GM21447 (cell line): ENCODE measurements at regions not wholly inside any gene's neighbourhood (a gene's known extent, or its start where the extent isn't known, plus 50 kb on each side); places are given as distances from the start of the nearest gene placed in this dataset.

Source experiments
- ATAC-seq: cut with Tn5 transposase; IDR thresholded peaks from one replicate; pipeline ENCODE4 v1.9.1; 2021; ENCODE audit not compliant: unreplicated experiment

DNA sequence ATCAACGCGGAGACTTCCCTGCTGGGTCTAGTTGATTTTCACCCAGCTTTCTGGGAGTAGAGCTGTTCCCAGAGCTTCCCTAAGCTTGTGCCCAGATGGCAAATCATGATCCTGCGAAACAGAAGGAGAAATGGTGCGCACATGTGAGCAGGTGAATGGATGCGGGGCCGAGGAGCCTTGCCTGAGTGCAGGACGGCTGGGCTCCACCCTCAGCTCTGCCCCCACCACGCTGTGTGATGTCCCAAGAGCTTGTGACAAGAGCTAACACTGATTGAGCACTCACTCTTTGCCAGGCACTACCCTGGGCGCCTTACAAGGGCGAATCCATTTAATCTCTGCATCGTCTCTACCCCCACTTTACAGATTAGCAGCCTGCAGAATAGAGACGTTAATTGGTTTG lies 162.7 kb upstream of the RPL38 start:
- ATAC-seq = no peak

DNA sequence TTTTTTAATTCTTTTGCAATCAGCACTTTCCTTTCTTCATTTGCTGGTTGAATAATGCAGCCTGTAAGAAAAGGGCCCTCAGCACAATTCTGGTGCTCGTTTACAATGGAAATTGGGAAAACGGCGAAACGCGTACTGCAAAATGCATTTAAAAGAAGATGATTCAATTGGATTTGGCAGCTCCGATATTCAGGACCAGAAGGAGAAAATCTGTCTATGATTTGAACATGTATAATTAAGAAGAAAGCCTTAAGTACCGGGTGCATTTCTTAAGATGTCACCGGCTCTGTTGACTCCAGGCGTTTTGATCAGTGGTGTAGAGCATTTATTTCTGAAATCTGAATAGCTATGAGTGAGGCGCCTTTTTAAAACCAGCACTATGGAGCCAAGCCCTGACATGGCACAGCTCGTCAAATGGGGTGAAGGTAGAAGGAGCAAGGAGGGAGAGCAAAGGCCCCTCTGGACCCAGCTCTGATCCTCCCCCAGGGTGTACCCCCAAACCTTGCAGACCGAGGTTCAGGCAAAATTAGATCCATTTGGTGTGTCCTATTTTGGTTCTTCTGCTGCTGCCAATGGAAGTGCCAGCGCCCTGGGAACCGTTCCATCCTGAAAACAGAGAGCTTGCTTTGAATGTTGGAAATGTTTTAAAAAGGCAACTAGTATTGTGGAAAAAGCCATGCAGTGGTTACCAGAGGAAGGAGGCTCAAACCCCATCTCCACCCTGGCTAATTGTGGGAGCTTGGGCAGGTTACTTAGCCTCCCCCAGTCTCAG lies 161.4 kb upstream of the RPL38 start:
- ATAC-seq = no peak

DNA sequence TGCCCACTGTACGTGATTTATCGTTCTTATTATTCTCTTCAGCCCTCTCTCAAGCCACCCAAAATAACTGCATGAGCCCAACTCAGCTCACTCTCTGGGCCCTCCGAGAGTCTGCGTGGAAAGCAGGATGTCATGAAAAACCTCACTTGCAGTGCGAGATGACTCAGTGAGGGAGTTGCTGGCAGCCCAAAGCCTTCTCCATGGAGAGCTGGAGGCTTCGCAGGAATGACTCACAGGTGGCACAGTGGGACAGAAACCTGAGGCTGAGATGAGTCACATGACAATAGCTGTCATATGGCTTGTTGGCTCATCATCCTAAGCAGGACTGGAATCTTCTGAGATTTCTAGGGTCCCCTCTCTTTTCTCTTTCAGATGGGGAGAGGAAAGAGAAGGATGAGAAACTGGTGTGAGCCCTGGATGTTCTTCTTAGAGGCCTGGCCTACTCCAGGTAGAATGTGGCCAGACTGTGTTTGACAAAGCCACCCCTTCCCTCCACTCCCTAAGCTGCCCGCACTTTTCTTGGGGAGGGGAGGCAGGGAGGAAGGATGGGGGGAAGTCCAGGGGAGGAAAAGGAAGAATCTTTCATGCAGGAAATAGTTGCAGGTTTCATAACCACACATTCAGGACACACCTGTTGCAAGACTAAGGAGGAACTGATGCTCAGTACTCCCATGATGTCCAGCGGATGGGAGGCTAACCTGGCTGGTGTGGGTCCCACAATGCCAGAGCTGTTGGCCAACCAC lies 160.6 kb upstream of the RPL38 start:
- ATAC-seq = no peak

DNA sequence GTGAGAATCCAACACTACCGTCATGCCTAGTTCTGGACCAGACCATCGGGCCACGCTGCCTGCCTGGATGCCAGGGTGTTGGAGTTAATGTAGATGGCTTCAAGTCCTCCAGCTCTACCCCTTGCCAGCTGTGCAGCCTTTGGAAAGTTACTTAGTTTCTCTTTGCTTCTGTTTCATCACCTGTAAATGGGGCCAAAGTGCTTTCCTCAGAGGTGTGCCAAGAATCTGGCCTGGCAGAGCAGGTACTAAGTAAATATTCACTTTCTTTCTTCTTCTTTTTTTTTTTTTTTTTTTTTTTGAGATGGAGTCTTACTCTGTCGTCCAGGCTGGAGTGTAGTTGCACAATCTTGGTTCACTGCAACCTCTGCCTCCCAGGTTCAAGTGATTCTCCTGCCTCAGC lies 159.5 kb upstream of the RPL38 start:
- ATAC-seq = no peak

DNA sequence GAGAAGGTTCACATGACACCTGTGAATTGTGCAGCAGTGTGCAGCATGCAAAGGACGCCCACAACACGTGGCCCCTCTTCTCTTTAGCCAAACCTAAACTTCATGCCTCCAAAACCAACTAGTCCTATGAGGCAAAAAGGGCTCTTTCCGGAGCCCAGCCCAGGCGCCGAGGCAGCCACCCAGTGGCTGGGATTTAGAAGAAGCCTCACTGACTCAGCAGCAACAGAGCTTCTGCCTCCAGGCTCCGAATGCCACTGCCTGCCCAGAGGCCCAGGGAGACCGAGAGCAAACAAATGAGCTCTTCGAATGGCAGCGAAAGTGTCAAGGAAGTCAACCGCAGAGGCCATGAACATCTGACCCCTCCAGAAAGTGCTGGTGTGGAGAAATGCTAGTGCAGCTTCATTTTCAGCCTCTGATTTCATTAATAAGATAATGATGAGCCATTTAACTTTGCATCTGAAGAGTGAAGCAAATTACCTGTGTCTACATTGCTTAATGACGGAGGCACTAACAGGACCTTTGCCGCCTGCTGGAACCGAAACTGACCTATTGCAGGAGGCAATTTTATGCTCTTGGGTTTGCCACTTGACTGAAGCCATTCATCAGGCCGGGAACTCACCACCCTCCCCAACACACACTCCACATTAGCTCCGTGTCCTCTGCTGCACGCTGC lies 157.7 kb upstream of the RPL38 start:
- ATAC-seq = no peak

DNA sequence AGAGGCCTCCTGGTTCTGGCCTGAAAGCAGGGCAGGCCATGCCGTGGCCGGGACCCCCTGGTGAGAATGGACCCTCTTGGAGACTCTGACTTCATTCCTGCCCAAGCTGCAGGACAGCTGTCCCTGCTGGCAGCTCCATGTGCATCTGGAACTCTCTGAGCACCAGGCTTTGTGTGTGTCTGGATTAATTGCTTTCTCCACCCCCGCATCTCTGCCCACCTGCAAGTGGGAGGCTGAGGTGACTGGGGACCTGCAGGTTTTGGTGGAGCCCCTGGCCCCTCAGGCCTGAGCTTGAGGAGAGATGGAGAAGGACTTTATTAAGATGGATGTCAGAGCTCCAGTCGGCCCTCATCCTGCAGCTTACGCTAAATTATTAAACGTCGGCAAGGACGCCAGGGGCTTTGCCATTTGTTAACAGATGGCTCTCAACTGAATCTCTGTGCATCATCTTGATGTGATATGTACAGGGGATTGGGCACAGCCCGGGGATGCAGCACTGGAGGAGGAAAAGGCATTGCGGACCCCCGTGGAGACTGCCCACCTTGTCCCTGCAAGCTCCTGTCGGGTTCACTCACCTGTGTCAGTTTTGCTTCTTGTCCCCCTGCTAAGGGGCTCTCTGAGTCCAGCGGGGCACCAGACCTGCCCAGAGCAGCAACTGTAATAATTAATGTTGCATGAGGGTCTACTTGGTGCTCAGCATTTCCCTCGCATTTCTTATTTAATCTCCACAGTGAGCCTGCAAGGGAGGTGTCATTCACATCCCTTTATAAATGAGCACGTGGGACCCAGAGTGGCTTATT lies 154.1 kb upstream of the RPL38 start:
- ATAC-seq = no peak

DNA sequence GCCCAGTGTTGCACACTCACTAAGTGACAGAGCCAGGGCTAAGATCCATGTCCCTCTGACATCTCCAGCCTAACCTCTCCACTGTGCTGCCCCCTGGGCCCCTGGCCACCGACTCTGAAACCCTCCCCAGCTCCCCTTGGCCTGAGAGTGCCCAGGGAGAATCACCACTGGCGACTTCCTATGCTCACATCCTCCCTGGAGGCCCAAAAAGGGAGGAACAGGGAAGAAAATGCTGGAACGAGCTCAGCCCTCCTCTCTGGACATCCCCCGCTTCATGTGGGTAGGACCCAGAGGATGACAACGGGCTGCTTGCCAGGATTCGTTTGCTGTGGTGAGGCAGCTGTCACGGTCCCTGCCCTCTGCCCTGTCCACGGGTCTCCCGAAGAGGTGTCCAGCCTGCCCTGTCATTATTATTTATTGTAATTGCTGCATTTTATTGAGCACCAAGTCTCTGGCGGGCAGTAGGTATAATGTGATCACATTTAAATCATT lies 153.5 kb upstream of the RPL38 start:
- no peak for ATAC-seq

DNA sequence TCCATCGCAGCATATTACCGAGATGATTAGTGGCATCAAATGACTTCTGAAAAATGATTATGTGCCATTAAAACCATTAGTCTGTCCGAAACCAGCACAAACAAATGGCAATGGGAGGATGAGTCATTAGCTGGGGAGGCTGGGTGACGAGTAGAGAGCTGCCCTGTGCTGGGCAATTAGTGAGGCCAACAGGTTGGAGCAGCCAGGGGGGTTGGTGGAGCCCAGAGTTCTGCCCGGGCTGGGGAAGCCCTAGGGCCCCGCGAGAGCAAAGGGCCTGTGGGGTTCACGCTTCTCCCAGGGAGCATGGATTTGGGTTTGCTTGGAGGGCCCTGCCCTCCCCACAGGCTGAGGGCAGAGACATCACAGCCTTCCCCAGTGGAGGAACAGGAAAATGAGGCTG lies 152.1 kb upstream of the RPL38 start:
- ATAC-seq = no peak

DNA sequence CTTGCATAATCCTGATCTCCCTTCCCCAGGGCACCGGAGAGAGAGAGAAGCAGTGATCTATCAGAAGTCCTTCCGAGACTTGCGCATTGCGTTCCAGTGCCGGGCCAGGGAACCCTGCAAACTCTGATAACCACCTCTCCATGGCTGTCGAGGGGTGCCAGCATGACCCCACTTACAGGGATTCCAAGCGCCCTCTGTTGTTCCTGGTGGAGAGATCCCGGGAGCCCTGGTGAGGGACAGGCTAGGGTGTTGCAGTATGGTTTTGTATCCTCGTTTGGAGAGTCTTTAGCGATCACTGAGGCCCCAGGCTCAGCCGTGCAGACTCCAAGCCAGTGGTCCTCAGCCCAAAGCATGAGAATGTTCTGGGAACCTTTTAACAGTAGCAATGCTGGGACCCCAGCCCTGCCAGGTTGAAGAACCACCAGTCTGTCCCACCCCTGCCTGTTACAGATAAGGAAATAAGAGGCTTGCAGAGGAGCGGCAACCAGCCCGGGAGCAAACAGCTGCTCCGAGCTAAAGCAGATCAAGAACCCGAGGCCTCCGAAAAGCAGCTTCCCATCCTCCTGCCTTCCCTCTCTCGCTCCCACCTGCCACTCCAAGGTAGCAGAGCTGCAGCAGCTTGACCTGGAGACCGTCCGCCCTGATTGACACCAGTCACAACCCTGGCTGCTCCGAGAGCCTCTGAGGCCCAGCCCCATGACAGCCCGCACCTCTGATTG lies 150.3 kb upstream of the RPL38 start:
- no peak for ATAC-seq

DNA sequence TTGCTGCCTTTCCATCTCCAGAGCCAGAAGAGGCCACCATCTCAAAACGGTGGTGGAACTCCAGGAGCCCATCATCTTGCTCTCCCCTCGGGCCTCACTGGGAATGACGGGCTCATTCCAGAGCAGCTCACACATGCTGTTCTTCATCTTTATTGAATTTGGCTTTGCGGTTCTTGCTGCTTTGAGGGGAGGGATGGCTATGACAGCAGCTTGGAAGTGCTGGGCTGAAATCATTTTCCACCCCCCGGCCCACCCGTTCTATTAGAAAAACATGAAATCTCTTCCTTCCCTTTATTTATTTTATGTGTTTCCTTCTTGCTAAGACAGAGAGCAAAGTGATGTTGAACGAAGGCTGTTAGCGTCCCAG lies 149.8 kb upstream of the RPL38 start:
- ATAC-seq = no peak

DNA sequence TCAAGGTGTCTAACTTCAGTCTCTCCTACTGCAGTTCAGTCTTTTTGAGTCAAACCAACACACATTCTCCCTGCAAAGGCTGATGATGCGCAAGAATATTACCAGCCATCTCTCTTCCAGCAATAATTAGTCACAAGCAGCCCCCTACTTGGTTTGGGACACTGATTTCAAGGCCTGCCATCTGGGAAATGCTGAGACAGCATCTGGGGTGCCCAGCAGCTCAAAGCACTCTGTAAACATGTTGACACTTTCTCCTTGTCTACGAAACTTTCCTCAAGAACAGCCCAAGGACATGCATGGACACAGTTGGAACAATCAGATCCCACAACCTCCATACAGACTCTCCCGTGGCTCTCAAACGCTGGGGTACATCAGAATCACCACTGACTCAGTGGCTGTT lies 149.2 kb upstream of the RPL38 start:
- no peak for ATAC-seq

DNA sequence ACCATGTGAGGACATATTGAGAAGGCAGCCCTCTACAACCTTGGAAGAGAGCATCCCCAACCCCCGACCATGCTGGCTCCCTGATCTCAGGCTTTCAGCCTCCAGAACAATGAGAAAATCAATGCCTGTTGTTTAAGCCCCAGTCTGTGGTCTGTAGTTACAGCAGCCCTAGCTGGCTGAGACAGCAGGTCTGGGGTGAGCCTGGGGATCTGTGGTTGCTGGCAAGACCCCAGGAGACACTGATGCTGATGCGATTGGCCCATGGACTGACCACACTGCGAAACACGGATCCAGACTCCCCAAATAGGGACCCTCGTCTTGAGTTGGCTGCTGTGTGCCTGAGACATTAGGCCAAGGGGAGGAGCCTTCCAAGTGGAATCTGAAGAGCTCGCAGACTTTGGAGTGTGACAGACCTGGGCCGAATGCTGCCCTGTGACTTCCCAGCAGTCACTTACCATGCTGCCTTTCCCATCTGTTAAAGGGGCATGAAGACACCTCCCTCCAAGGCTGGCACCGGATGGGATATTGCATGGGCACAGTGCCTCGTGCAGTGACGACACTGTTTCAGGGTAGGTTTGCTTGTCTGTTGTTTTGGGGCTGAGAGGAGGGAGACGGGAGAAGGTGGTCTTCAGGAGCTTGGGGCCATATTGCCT lies 147.8 kb upstream of the RPL38 start:
- ATAC-seq = no peak

DNA sequence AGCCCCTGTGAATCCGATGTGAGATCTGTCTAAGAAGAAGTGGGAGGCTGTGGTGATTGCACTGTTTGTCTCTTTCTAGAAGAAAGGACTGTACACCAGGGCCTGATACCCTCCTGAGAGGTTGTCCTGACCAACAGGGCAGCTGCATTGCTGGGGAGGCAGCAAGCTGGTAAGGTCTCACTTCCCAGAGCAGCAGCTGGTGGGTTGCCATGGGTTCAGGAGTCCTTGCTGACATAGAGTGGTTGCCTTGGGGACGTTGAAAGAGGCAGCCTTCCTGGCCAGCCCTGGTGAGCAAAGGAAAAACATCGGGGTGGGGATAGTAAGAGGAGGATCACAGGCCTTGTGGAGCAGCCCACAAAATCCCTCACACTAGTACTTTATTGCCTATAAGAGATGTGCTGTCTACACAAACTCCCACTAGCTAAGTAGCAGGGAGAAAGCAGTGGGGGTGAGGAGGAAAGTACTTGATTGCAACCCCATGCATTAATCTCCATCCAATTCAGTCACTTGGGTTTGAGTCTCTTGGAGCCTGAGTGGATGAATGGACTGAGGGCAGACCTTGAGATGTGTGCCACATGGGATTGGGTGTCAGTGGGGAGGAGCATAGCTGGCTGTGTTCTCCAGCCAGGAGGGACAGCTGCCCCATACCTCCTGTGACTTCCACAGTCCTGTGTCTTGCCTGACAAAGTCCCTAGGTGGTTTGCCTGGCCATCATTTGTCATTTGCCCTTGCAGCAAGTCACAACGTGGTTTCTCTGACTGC lies 143.8 kb upstream of the RPL38 start:
- no peak for ATAC-seq

DNA sequence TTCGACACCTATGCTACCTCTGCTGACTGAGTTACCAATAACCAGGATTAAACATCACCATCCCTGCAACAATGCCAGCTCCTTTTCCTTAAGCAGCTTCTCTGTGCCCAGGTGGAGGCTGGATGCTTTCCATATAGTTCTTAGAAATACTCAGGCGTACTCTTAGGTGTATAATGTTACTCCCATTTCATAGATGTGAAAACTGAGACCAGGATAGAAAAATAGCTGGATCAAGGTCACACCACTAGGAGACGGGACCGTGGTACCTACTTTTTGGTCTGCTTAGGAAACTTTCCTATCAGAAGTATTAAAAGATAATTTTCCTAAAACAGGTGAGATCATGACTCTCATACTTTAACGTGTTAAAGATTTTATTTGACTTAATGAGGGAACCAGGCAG lies 141.7 kb upstream of the RPL38 start:
- ATAC-seq = no peak

DNA sequence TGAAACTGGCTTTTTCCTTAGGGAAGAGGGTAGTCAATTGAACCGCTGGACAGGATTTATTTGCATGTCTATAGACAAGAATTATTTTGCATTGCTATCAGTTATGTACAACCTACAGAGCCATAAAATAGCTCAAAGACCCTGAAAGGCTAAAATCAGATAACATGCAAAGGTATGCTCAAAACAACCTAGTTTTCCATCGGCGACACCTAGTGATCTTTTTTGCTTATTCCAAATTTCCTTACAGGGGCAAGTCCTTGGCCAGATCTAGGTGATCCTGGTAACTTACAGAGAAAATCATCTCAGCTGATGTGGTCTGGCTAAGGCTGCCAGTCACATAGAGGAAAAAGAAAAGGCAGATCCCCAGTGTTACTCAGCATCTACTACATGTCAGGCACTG lies 141.2 kb upstream of the RPL38 start:
- no peak for ATAC-seq

DNA sequence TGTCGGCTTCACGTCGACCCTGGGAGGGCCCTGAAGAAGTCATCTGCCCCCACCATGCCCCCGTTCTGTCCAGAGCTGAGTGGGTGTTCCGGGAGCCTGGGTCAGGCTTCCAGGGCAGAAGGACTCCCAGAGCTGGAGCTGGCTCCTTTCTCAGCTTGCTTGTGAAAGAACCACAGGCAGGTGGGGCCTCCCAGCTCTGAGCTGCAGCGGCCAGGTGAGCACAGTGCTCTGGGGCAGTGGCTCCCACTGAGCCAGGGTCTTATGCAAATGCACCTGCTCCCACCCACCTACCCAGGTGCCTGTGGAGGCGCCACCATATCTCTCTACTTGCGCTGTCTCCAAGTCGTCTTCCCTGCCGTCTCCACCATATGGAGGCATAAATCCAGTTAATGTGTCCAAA lies 140.0 kb upstream of the RPL38 start:
- ATAC-seq = no peak

DNA sequence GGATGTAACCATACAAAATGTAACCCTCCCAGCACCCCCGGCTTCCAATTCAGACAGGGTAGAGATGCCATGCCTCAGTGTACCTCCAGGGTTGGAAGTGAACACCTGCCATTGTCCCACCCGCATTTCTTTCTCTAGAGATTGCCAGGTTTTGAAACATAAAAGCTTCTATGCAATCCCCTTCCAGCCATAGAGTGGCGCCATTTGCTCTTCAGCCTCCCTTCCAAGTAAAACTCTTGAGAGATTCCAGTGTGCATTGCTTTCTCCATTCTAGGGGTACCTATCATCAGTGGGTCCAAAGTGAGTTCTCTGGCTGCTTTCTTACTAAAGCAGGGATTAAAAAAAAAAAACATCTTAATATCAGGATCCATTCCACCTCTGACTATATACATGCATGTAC lies 133.1 kb upstream of the RPL38 start:
- no peak for ATAC-seq

DNA sequence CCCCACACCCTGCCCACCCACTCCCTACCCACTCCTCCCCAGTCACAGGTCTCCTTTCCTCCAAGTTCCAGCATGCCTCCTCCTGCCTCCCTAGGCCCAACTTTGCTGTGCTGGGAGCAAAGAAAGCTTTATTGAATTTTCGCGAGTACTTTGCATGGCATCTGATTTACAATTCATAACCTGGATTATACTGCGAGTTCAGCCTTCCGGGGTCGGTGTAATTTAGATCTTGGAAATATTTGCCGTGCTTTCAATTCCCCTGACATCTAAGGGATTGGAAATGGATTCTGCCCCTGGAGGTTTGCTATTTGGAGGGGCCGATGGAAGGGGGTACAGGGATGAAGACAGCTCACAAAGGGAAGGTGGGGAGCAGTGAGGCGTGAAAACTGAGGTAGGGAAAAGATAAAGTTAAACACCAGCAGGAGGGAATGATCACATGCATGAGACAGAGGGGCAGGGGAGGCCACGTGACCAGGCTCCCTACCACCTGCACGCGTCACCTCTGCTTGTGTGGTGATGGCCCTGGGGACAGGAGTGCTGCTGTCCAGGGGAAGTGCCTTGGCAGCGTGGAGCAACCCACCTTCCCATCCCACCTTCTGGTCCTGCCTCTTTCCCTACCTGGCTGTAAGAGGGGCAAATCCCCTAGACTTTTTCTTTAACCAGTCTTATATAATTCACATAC lies 132.3 kb upstream of the RPL38 start:
- no peak for ATAC-seq

DNA sequence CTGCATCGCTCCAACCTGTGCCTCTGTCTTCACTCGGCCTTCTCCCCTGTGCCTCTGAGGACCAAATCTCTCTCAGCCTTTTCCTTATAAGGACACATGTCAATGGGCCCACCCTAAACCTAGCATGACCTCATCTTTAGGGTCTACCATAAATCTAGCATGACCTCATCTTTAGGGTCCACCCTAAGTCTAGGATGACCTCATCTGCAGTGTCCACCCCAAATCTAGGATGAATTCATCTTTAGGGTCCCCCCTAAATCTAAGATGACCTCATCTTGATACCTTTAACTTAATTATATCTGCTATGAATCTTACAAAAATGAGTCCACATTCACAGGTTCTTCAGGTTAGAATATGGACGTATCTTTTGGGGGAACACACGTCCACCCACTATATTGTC lies 131.1 kb upstream of the RPL38 start:
- ATAC-seq = no peak
